K562 (cell line): ENCODE measurements at regions not wholly inside any gene's neighbourhood (a gene's known extent, or its start where the extent isn't known, plus 50 kb on each side); places are given as distances from the start of the nearest gene placed in this dataset.
A peak's percentile ranks its signal among the peaks of the same experiment; 100 is the strongest.

ENCODE experiments used
- ASH1L ChIP-seq: fragments of 450-650 bp; IDR thresholded peaks from 2 replicates; pipeline ENCODE4 v1.6.1; 2018; ENCODE audit warnings: borderline replicate concordance, mild to moderate bottlenecking, low read depth; ENCODE audit not compliant: partially characterized antibody
- BRF1 ChIP-seq: IDR thresholded peaks from 3 replicates; pipeline ENCODE4 v1.6.1; 2011; ENCODE audit warnings: borderline replicate concordance, mild to moderate bottlenecking; ENCODE audit not compliant: insufficient read length; ENCODE audit errors: extremely low read depth
- CREB1 ChIP-seq, 2 experiments: sonication (generic) in 1 of 2; formaldehyde crosslinking in 1 of 2; IDR thresholded peaks; 2 replicates each; pipeline versions ENCODE4 v1.6.1 to v1.8.0; 2012 to 2022; ENCODE audit warnings: inconsistent platforms in 1 of 2, mild to moderate bottlenecking in 1 of 2, missing genetic modification reagents in 1 of 2, moderate library complexity in 1 of 2
- DACH1 ChIP-seq: fragments of 450-650 bp; IDR thresholded peaks from 2 replicates; pipeline ENCODE4 v1.6.1; 2018; ENCODE audit not compliant: partially characterized antibody
- FIP1L1 ChIP-seq: fragments of 200-400 bp; formaldehyde crosslinking; IDR thresholded peaks from 2 replicates; pipeline ENCODE4 v1.6.1; 2018; ENCODE audit warnings: mild to moderate bottlenecking, low read depth, low read length; ENCODE audit not compliant: poor library complexity, severe bottlenecking
- HDAC2 ChIP-seq: fragments of 450-650 bp; IDR thresholded peaks from 2 replicates; pipeline ENCODE4 v1.6.1; 2016; ENCODE audit warnings: mild to moderate bottlenecking
- MTA1 ChIP-seq: fragments of 450-650 bp; IDR thresholded peaks from 2 replicates; pipeline ENCODE4 v1.6.1; 2017; ENCODE audit warnings: borderline replicate concordance
- MYC ChIP-seq, 2 experiments: fragments of 250-450 bp in 1 of 2; sonication (Bioruptor Pico) in 1 of 2; IDR thresholded peaks; 2 replicates each; pipeline versions ENCODE4 v1.5.1 to v1.6.1; 2012 to 2021; ENCODE audit warnings: low read depth in 2 of 2, borderline replicate concordance in 1 of 2, improper control_type of control experiment in 1 of 2, low read length in 1 of 2, mild to moderate bottlenecking in 1 of 2, moderate library complexity in 1 of 2
- PHF8 ChIP-seq: fragments of 200-600 bp; sonication (generic); IDR thresholded peaks from 2 replicates; pipeline ENCODE4 v1.6.1; 2012; ENCODE audit warnings: mixed run types, mild to moderate bottlenecking, inconsistent platforms, low read length, moderate library complexity, borderline replicate concordance
- SMAD3 ChIP-seq: fragments of 450-650 bp; formaldehyde crosslinking; conservative IDR thresholded peaks from 2 replicates; pipeline ENCODE4 v1.4.0; 2020; ENCODE audit warnings: mild to moderate bottlenecking
- SREBF2 ChIP-seq: sonication (generic); formaldehyde crosslinking; IDR thresholded peaks from 2 replicates; pipeline ENCODE4 v1.4.0; 2020; ENCODE audit warnings: mild to moderate bottlenecking, missing genetic modification reagents
- SRSF1 ChIP-seq: fragments of 200-400 bp; formaldehyde crosslinking; IDR thresholded peaks from 2 replicates; pipeline ENCODE4 v1.6.1; 2017; ENCODE audit warnings: mild to moderate bottlenecking, low read depth, low read length, moderate library complexity
- TAL1 ChIP-seq: fragments of 450-650 bp; IDR thresholded peaks from 2 replicates; pipeline ENCODE4 v1.6.1; 2016; ENCODE audit warnings: mild to moderate bottlenecking
- ZNF24 ChIP-seq: fragments of 450-650 bp; IDR thresholded peaks from 2 replicates; pipeline ENCODE4 v1.6.1; 2016
- ZNF444 ChIP-seq: fragments of 250-450 bp; sonication (Bioruptor Pico); IDR thresholded peaks from 2 replicates; pipeline ENCODE4 v1.4.0; 2020; ENCODE audit warnings: mild to moderate bottlenecking, moderate library complexity
- ZNF561 ChIP-seq: fragments of 450-650 bp; formaldehyde crosslinking; conservative IDR thresholded peaks from 2 replicates; pipeline ENCODE4 v1.4.0; 2020; ENCODE audit warnings: mild to moderate bottlenecking, moderate library complexity
- TF ChIP-seq, protein P1 (sequence below), 2 experiments: fragments of 450-650 bp; conservative IDR thresholded peaks; 2 replicates each; pipeline ENCODE4 v1.6.1; 2017; ENCODE audit warnings: mild to moderate bottlenecking in 2 of 2, moderate library complexity in 2 of 2
- TF ChIP-seq, protein P2 (sequence below), 2 experiments: fragments of 450-650 bp; IDR thresholded peaks; 2 replicates each; pipeline ENCODE4 v1.6.1; 2016; ENCODE audit warnings: mild to moderate bottlenecking in 2 of 2, borderline replicate concordance in 1 of 2, low read depth in 1 of 2, moderate library complexity in 1 of 2

DNA sequence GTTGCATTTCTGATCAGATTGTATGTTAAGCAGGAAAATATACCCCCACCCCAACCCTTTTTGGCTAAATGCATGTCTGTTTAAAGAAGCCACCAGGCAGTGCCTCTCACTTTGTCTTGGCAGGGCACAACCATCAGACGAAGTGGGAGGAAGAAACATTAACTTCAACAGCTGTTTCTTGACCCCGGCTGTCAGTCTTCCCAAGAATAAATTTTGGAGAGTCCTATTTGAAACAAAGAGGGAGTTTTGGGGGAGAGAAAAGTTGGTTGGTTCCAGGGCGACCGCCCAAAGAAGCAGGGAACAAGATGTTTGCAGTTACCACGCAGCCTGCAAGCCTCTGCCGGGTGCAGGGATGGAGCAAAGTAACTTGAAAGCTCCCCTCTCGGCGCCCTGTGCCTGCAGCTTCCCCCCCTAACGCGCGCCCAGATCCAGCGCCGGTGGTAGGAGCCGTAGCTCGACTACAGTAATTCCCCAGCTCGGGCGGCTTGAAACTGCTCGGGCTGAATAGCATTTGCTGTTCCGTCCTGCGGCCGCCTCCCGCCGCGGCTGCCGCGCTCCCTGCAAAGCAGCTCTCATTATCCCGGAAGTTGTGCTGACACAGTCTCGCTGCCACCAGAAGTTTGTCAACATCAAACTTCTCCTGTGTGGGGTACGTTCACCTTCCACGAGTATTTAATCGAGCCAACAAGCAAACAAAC is 100.7 kb upstream of the SSBP2 start (continued):
- TF ChIP-seq ZNF444 (CRISPR knock-in tag) (peak; percentile 66; the same call in 1 of the 2 replicates), ASH1L (no peak), PHF8 (peak; percentile 35; the same call in 1 of the 2 replicates), FIP1L1 (no peak), SMAD3 (CRISPR knock-in tag) (peak; percentile 81), ZNF24 (peak; percentile 74), SRSF1 (peak; percentile 99), CREB1 (IDR thresholded peaks at IDR 0.05) (no peak; the same call in none of the 2 replicates), CREB1 (CRISPR knock-in tag; IDR thresholded peaks at IDR 0.05) (no peak; the same call in 1 of the 2 replicates), MTA1 (no peak), MYC (IDR thresholded peaks at IDR 0.05; ENCODE audit: low read depth, low read length) (peak; percentile 87), MYC (CRISPR knock-in tag; IDR thresholded peaks at IDR 0.05; ENCODE audit: borderline replicate concordance, low read depth) (peak; percentile 66; the same call in 1 of the 2 replicates), BRF1 (no peak), ZNF561 (CRISPR knock-in tag) (no peak), HDAC2 (no peak), DACH1 (peak; percentile 92), TAL1 (no peak; the same call in 1 of the 2 replicates), SREBF2 (CRISPR knock-in tag) (no peak)
- TF ChIP-seq, protein P1, sequence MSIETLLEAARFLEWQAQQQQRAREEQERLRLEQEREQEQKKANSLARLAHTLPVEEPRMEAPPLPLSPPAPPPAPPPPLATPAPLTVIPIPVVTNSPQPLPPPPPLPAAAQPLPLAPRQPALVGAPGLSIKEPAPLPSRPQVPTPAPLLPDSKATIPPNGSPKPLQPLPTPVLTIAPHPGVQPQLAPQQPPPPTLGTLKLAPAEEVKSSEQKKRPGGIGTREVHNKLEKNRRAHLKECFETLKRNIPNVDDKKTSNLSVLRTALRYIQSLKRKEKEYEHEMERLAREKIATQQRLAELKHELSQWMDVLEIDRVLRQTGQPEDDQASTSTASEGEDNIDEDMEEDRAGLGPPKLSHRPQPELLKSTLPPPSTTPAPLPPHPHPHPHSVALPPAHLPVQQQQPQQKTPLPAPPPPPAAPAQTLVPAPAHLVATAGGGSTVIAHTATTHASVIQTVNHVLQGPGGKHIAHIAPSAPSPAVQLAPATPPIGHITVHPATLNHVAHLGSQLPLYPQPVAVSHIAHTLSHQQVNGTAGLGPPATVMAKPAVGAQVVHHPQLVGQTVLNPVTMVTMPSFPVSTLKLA (conservative IDR thresholded peaks at IDR 0.05), result peak; percentile 54 to 84; a peak in 3 of 4 replicates
- TF ChIP-seq, protein P2, sequence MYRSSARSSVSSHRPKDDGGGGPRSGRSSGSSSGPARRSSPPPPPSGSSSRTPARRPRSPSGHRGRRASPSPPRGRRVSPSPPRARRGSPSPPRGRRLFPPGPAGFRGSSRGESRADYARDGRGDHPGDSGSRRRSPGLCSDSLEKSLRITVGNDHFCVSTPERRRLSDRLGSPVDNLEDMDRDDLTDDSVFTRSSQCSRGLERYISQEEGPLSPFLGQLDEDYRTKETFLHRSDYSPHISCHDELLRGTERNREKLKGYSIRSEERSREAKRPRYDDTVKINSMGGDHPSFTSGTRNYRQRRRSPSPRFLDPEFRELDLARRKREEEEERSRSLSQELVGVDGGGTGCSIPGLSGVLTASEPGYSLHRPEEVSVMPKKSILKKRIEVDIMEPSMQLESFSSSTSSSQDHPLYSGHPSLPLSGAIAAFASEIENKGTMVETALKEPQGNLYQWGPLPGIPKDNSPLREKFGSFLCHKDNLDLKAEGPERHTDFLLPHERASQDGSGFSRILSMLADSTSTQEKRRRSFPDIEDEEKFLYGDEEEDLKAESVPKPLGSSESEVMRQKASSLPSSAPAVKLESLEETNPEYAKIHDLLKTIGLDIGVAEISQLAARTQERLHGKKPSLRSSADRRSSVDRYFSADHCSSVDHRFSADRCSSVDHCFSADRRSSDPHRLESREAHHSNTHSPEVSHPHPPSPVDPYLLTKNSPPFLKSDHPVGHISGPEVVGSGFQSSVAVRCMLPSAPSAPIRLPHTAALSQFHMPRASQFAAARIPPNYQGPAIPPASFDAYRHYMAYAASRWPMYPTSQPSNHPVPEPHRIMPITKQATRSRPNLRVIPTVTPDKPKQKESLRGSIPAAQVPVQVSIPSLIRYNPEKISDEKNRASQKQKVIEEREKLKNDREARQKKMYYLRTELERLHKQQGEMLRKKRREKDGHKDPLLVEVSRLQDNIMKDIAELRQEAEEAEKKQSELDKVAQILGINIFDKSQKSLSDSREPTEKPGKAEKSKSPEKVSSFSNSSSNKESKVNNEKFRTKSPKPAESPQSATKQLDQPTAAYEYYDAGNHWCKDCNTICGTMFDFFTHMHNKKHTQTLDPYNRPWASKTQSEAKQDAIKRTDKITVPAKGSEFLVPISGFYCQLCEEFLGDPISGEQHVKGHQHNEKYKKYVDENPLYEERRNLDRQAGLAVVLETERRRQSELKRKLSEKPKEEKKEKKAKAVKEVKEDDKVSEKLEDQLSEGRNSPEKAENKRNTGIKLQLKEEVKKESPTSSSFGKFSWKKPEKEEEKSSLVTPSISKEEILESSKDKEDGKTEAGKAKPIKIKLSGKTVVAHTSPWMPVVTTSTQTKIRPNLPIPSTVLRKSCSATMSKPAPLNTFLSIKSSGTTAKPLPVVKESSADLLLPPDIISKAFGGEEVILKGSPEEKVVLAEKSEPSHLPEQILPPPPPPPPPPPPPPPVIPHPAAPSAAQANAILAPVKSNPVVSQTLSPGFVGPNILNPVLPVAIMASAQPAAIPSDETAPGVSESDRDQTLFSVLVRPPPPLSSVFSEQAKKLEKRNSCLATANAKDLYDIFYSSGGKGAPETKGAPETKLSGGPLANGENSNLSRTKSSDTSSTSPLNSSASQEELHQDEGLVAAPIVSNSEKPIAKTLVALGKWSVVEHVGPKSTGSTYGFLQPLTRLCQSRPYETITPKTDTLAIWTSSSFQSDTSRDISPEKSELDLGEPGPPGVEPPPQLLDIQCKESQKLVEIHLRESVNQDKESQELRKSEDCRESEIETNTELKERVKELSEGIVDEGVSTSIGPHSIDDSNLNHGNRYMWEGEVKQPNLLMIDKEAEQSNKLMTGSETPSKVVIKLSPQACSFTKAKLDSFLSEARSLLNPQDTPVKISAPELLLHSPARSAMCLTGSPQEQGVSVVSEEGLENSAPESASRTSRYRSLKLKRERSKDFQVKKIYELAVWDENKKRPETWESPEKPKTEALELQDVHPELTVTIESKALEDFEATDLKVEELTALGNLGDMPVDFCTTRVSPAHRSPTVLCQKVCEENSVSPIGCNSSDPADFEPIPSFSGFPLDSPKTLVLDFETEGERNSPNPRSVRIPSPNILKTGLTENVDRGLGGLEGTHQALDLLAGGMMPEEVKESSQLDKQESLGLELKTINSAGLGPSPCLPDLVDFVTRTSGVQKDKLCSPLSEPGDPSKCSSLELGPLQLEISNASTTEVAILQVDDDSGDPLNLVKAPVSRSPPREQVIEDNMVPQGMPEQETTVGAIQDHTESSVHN (IDR thresholded peaks at IDR 0.05; ENCODE audit: borderline replicate concordance in 1 of 2, low read depth in 1 of 2), result no peak
